Fibroblast of lung (primary cell): ENCODE measurements at regions not wholly inside any gene's neighbourhood (a gene's known extent, or its start where the extent isn't known, plus 50 kb on each side); places are given as distances from the start of the nearest gene placed in this dataset.

Experiments used
- DNase-seq, 2 donors: peaks; one replicate each; pipeline versions ENCODE4 v3.0.0 to v3.0.0-alpha.2; 2010; ENCODE audit warnings: low read depth in 2 of 2
- H2AFZ ChIP-seq: 2 replicates; pipeline ENCODE4 v1.5.1; 2012; ENCODE audit warnings: low read length, control low read depth, inconsistent platforms
- H3K27ac ChIP-seq: 2 replicates; pipeline ENCODE4 v1.5.1; 2011; ENCODE audit warnings: low read length, control low read depth; ENCODE audit not compliant: insufficient read depth
- H3K27me3 ChIP-seq: 2 replicates; pipeline ENCODE4 v1.5.1; 2011; ENCODE audit warnings: mild to moderate bottlenecking, low read length; ENCODE audit not compliant: control insufficient read depth, insufficient read depth
- H3K36me3 ChIP-seq: 2 replicates; pipeline ENCODE4 v1.5.1; 2011; ENCODE audit warnings: low read length; ENCODE audit not compliant: control insufficient read depth, insufficient read depth
- H3K4me1 ChIP-seq: 2 replicates; pipeline ENCODE4 v1.5.1; 2011; ENCODE audit warnings: low read length; ENCODE audit not compliant: control insufficient read depth, insufficient read depth; ENCODE audit errors: extremely low read depth
- H3K4me2 ChIP-seq: 2 replicates; pipeline ENCODE4 v1.5.1; 2011; ENCODE audit warnings: low read length, control low read depth; ENCODE audit not compliant: insufficient read depth; ENCODE audit errors: extremely low read depth
- H3K4me3 ChIP-seq, 4 experiments: fragments of 200-600 bp in 1 of 4; sonication (generic) in 1 of 4; replicated peaks in 1 of 4; 2 replicates each; pipeline ENCODE4 v1.5.1; 2011 to 2016; ENCODE audit warnings: low read length in 4 of 4, low read depth in 3 of 4, mild to moderate bottlenecking in 3 of 4, control low read depth in 2 of 4, inconsistent platforms in 1 of 4, mixed read lengths in 1 of 4; ENCODE audit not compliant: insufficient read depth in 1 of 4; ENCODE audit errors: control extremely low read depth in 1 of 4
- H3K79me2 ChIP-seq: 2 replicates; pipeline ENCODE4 v1.5.1; 2012; ENCODE audit warnings: mild to moderate bottlenecking, low read length, inconsistent platforms; ENCODE audit not compliant: control insufficient read depth, insufficient read depth
- H3K9ac ChIP-seq: 2 replicates; pipeline ENCODE4 v1.5.1; 2011; ENCODE audit warnings: mild to moderate bottlenecking, low read length, control low read depth; ENCODE audit not compliant: insufficient read depth
- H3K9me3 ChIP-seq: 2 replicates; pipeline ENCODE4 v1.5.1; 2012; ENCODE audit warnings: low read depth, low read length; ENCODE audit not compliant: control insufficient read depth, insufficient read depth
- H4K20me1 ChIP-seq: 2 replicates; pipeline ENCODE4 v1.5.1; 2011; ENCODE audit warnings: low read length; ENCODE audit not compliant: control insufficient read depth, insufficient read depth; ENCODE audit errors: extremely low read depth
- EZH2 ChIP-seq: IDR thresholded peaks from 2 replicates; pipeline ENCODE4 v1.5.1; 2012; ENCODE audit warnings: low read length, control low read depth, mild to moderate bottlenecking; ENCODE audit errors: missing control alignments
- TF ChIP-seq, protein P1 (sequence below), 2 donors: IDR thresholded peaks in 1 of 2; conservative IDR thresholded peaks in 1 of 2; 1 replicate in 1 of 2; 2 replicates in 1 of 2; pipeline ENCODE4 v1.5.1; 2011 to 2012; ENCODE audit warnings: low read length in 2 of 2, control low read depth in 1 of 2, inconsistent platforms in 1 of 2, low read depth in 1 of 2, mild to moderate bottlenecking in 1 of 2

DNA sequence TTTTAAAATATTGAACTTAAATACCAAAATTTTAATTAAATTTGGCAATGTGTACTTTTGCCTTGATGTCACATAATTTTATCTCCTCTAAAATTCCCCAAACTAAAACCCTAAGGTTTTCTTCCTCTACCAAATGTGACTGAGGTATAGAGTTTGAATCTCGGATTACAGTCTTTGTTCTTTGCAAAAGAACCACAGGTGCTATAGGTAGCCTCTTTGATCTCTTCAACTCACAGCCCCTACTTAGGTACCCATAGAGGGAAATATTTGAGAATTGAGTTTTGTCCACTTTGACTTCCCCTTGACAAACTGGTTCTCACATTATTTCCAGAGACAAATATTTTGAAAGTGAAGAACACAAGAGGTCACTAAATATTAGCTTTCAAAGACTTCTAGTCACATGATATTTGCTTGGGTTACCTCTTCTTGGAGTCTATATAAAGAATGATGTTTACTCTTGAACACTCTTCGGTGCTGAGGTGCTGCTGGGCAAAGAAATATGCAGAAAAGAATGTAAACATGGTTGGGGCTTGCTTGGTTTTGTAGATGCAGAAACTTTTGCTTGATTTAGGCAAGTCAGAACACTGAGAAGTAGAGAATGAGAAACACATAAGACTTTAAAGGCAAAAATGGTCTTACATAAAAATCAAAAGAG is 120.8 kb upstream of the MCTP2 start:
- Histone ChIP-seq H3K4me3 (no peak overlapping the region), H2AFZ (no peak overlapping the region), H3K4me2 (no peak overlapping the region), H3K79me2 (no peaks in the 10 kb centered on the region), H3K27ac (no peak overlapping the region), H3K36me3 (no peaks in the 10 kb centered on the region), H4K20me1 (no peaks in the 10 kb centered on the region), H3K4me1 (no peaks in the 10 kb centered on the region), H3K9me3 (no peaks in the 10 kb centered on the region), H3K27me3 (no peaks in the 10 kb centered on the region), H3K9ac (no peak overlapping the region)
- peak in 1 of 2 donors; percentile 20 for DNase-seq
- TF ChIP-seq, protein P1, sequence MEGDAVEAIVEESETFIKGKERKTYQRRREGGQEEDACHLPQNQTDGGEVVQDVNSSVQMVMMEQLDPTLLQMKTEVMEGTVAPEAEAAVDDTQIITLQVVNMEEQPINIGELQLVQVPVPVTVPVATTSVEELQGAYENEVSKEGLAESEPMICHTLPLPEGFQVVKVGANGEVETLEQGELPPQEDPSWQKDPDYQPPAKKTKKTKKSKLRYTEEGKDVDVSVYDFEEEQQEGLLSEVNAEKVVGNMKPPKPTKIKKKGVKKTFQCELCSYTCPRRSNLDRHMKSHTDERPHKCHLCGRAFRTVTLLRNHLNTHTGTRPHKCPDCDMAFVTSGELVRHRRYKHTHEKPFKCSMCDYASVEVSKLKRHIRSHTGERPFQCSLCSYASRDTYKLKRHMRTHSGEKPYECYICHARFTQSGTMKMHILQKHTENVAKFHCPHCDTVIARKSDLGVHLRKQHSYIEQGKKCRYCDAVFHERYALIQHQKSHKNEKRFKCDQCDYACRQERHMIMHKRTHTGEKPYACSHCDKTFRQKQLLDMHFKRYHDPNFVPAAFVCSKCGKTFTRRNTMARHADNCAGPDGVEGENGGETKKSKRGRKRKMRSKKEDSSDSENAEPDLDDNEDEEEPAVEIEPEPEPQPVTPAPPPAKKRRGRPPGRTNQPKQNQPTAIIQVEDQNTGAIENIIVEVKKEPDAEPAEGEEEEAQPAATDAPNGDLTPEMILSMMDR (conservative IDR thresholded peaks at IDR 0.05 in 1 of 2, IDR thresholded peaks at IDR 0.05 in 1 of 2; ENCODE audit: low read depth in 1 of 2, low read length in 2 of 2) = no peak
- TF ChIP-seq EZH2 = no peak

DNA sequence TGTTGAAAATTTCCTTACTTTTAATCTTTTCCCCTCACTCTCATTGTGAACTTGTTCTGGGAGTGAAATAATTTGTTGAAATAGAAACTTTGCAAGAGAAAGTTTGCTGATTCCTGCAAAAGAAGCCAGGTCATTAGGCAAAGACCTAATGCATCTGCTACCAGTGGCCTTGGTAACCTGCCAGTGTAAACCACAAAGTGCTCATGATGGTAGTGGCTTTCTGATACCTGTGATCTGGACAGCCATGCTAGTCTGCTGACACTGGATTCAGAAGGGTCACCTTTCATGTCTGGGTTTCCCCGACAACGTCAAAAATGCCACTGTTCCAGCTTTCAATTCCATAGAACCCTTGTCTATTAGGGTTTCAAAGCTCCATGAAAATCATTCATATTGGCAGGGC is 123.7 kb upstream of the MCTP2 start:
- H3K4me1 ChIP-seq = no peaks in the 10 kb centered on the region
- H3K4me2 ChIP-seq = no peak overlapping the region
- no peak overlapping the region for H3K9ac ChIP-seq
- H3K27me3 ChIP-seq = no peaks in the 10 kb centered on the region
- H3K27ac ChIP-seq = no peak overlapping the region
- H3K9me3 ChIP-seq = no peaks in the 10 kb centered on the region
- no peak for DNase-seq
- H3K79me2 ChIP-seq = no peaks in the 10 kb centered on the region
- no peak overlapping the region for H2AFZ ChIP-seq
- no peaks in the 10 kb centered on the region for H4K20me1 ChIP-seq
- TF ChIP-seq, protein P1 (conservative IDR thresholded peaks at IDR 0.05 in 1 of 2, IDR thresholded peaks at IDR 0.05 in 1 of 2; ENCODE audit: low read depth in 1 of 2, low read length in 2 of 2) = no peak
- no peak for TF ChIP-seq EZH2
- H3K4me3 ChIP-seq = no peak overlapping the region
- H3K36me3 ChIP-seq = no peaks in the 10 kb centered on the region

DNA sequence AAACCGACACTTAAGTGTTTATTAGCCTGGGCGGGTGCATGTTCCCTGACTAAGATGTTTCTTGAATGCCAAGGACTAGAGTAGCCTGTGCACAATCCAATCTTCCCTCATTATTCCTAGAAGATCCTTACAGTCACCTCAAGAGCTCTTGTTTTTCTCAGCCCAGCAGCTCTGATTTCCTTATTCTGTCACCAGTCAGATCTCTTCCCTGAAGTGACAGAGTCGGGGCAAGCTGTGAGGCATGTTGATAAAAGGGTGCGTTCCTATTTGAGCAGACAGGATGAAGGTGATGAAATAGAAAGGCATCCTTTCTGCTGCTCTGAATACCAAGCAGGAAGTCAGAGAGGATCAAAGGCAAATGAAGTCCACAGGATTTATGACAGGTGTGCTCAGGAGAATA is 125.6 kb upstream of the MCTP2 start:
- no peaks in the 10 kb centered on the region for H3K27me3 ChIP-seq
- no peak overlapping the region for H2AFZ ChIP-seq
- no peak overlapping the region for H3K27ac ChIP-seq
- peak in 1 of 2 donors; percentile 39 for DNase-seq
- no peaks in the 10 kb centered on the region for H3K36me3 ChIP-seq
- no peaks in the 10 kb centered on the region for H4K20me1 ChIP-seq
- TF ChIP-seq, protein P1 (conservative IDR thresholded peaks at IDR 0.05 in 1 of 2, IDR thresholded peaks at IDR 0.05 in 1 of 2; ENCODE audit: low read depth in 1 of 2, low read length in 2 of 2) = no peak
- TF ChIP-seq EZH2 = no peak
- H3K4me1 ChIP-seq = no peaks in the 10 kb centered on the region
- no peak overlapping the region for H3K4me3 ChIP-seq
- H3K4me2 ChIP-seq = no peak overlapping the region
- H3K9me3 ChIP-seq = no peaks in the 10 kb centered on the region
- H3K79me2 ChIP-seq = no peaks in the 10 kb centered on the region
- no peak overlapping the region for H3K9ac ChIP-seq
